SK-N-MC (cell line): ENCODE measurements at regions not wholly inside any gene's neighbourhood (a gene's known extent, or its start where the extent isn't known, plus 50 kb on each side); places are given as distances from the start of the nearest gene placed in this dataset.

ENCODE experiments used
- EZH2 ChIP-seq: fragments of 200-600 bp; sonication (generic); IDR thresholded peaks from one replicate; pipeline ENCODE4 v1.6.1; 2017; ENCODE audit warnings: antibody characterized with exemption
- FOXP2 ChIP-seq: optimal IDR thresholded peaks from 2 replicates; pipeline ENCODE3; 2011; ENCODE audit warnings: mild to moderate bottlenecking, moderate library complexity; ENCODE audit not compliant: insufficient read depth; ENCODE audit errors: extremely low read length, control extremely low read depth
- POLR2AphosphoS5 ChIP-seq: IDR thresholded peaks from 2 replicates; pipeline ENCODE4 v1.6.1; 2012; ENCODE audit warnings: mild to moderate bottlenecking, low read depth, low read length, borderline replicate concordance

DNA sequence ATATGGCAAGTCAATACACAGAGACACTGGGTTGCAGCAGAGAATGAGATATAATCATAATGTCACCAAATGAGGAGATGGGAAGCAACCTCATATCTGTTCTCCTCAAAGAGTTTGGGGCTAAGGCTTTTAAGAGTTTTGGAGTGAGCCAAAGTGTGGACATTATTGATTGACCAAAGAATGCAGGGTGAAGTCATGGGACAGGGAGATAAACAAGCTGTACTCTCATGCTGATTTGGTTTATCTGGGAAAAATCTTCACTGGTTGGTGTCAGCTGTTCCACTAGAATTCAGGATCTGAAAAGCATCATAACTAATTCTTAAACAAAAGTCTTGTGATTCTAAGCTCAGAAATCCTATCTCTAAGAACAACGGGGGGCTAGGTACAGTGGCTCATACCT lies 585.9 kb upstream of the NRP1 start:
- TF ChIP-seq EZH2 = no peak
- TF ChIP-seq POLR2AphosphoS5 = no peak
- no peak for TF ChIP-seq FOXP2
